H1 (cell line): ENCODE measurements at regions not wholly inside any gene's neighbourhood (a gene's known extent, or its start where the extent isn't known, plus 50 kb on each side); places are given as distances from the start of the nearest gene placed in this dataset.

Experiments
- CEBPB ChIP-seq: IDR thresholded peaks from 2 replicates; pipeline ENCODE4 v1.6.1; 2012; ENCODE audit warnings: low read depth, low read length
- EZH2 ChIP-seq: fragments of 200-600 bp; sonication (generic); IDR thresholded peaks from 2 replicates; pipeline ENCODE4 v1.7.1; 2012; ENCODE audit warnings: low read depth, mild to moderate bottlenecking, moderate library complexity, low read length, inconsistent platforms; ENCODE audit not compliant: severe bottlenecking
- TEAD4 ChIP-seq: IDR thresholded peaks from 2 replicates; pipeline ENCODE4 v1.6.1; 2012; ENCODE audit warnings: low read depth, low read length, inconsistent platforms, mixed read lengths
- TF ChIP-seq, protein P1 (sequence below), 3 experiments: IDR thresholded peaks; 1 replicate in 2 of 3; 2 replicates in 1 of 3; pipeline versions ENCODE4 v1.5.1 to v1.6.1; 2011; ENCODE audit warnings: low read length in 3 of 3, mild to moderate bottlenecking in 3 of 3, inconsistent platforms in 2 of 3, low read depth in 1 of 3, moderate library complexity in 1 of 3; ENCODE audit not compliant: insufficient read depth in 1 of 3; ENCODE audit errors: control extremely low read depth in 1 of 3

DNA sequence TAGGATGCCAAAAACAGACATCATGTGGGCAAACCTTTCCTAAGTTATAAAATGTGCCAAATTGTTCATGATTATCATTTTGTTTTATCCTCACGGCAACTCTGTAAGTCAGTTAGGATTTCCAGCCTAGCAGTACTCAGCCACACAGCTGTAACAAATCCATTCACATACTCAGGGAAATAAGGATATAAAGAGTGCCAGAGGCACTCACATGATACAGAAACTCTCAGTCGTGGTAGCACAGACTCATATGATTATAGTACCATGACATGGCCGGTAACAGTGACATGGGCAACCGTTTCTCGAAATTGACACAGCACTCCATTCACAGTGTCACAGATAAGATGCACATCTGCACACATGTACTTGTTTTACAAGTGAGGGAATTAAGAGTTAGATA is 344.2 kb downstream of the LRIG3 start:
- TF ChIP-seq CEBPB (no peak), EZH2 (no peak), TEAD4 (no peak)
- TF ChIP-seq, protein P1, sequence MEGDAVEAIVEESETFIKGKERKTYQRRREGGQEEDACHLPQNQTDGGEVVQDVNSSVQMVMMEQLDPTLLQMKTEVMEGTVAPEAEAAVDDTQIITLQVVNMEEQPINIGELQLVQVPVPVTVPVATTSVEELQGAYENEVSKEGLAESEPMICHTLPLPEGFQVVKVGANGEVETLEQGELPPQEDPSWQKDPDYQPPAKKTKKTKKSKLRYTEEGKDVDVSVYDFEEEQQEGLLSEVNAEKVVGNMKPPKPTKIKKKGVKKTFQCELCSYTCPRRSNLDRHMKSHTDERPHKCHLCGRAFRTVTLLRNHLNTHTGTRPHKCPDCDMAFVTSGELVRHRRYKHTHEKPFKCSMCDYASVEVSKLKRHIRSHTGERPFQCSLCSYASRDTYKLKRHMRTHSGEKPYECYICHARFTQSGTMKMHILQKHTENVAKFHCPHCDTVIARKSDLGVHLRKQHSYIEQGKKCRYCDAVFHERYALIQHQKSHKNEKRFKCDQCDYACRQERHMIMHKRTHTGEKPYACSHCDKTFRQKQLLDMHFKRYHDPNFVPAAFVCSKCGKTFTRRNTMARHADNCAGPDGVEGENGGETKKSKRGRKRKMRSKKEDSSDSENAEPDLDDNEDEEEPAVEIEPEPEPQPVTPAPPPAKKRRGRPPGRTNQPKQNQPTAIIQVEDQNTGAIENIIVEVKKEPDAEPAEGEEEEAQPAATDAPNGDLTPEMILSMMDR (IDR thresholded peaks at IDR 0.05; ENCODE audit: control extremely low read depth in 1 of 3, insufficient read depth in 1 of 3, low read depth in 1 of 3, low read length in 3 of 3), result no peak
